VCaP (cell line): ENCODE measurements at regions not wholly inside any gene's neighbourhood (a gene's known extent, or its start where the extent isn't known, plus 50 kb on each side); places are given as distances from the start of the nearest gene placed in this dataset.

ENCODE experiments used
- H3K27ac ChIP-seq: fragments of 450-650 bp; 2 replicates; pipeline ENCODE4 v1.5.1; 2017
- CTCF ChIP-seq: fragments of 450-650 bp; conservative IDR thresholded peaks from 2 replicates; pipeline ENCODE4 v1.5.1; 2017; ENCODE audit warnings: mild to moderate bottlenecking, moderate library complexity

- TF ChIP-seq CTCF = no peak
Measured at GRCh38 chr17:33968350-33969044, 286.6 kb upstream of the CCL2 start.

GRCh38 chr17:33970279-33970678, 284.8 kb upstream of the CCL2 start:
- no peak for TF ChIP-seq CTCF
- no peak overlapping the region for H3K27ac ChIP-seq

More at GRCh38 chr17:33968350-33969044, 286.6 kb upstream of the CCL2 start:
- H3K27ac ChIP-seq = no peak overlapping the region

- no peak overlapping the region for H3K27ac ChIP-seq
- TF ChIP-seq CTCF = no peak
Measured at GRCh38 chr17:33972763-33973162, 282.3 kb upstream of the CCL2 start.

GRCh38 chr17:33973491-33973890, 281.6 kb upstream of the CCL2 start:
- no peak overlapping the region for H3K27ac ChIP-seq
- 0 out of 2 replicates have a peak, but pooled peaks have one; percentile 2 for TF ChIP-seq CTCF

GRCh38 chr17:33974276-33974675, 280.8 kb upstream of the CCL2 start:
- TF ChIP-seq CTCF = no peak
- H3K27ac ChIP-seq = no peak overlapping the region

GRCh38 chr17:33976831-33977230, 278.3 kb upstream of the CCL2 start:
- no peak for TF ChIP-seq CTCF
- no peak overlapping the region for H3K27ac ChIP-seq

- TF ChIP-seq CTCF = no peak
Measured at GRCh38 chr17:33977729-33978514, 277.2 kb upstream of the CCL2 start.

More at GRCh38 chr17:33977729-33978514, 277.2 kb upstream of the CCL2 start:
- no peak overlapping the region for H3K27ac ChIP-seq
